IPS-20b (cell line): ENCODE measurements at regions not wholly inside any gene's neighbourhood (a gene's known extent, or its start where the extent isn't known, plus 50 kb on each side); places are given as distances from the start of the nearest gene placed in this dataset.

ENCODE experiments used
- H3K27ac ChIP-seq: one replicate; pipeline ENCODE4 v1.5.1; 2013; ENCODE audit warnings: low read length
- H3K27me3 ChIP-seq: 2 replicates; pipeline ENCODE4 v1.6.1; 2013; ENCODE audit warnings: mild to moderate bottlenecking, low read length, inconsistent platforms; ENCODE audit not compliant: insufficient read depth
- H3K36me3 ChIP-seq: 2 replicates; pipeline ENCODE4 v1.6.1; 2013; ENCODE audit warnings: low read depth, mild to moderate bottlenecking, inconsistent platforms, low read length, moderate library complexity; ENCODE audit not compliant: insufficient read depth
- H3K4me1 ChIP-seq: 2 replicates; pipeline ENCODE4 v1.6.1; 2013; ENCODE audit warnings: mild to moderate bottlenecking, control low read depth, inconsistent platforms, low read length, moderate library complexity; ENCODE audit not compliant: insufficient read depth
- H3K4me3 ChIP-seq: 2 replicates; pipeline ENCODE4 v1.5.1; 2013; ENCODE audit warnings: mild to moderate bottlenecking, low read length, inconsistent platforms
- H3K9ac ChIP-seq: 2 replicates; pipeline ENCODE4 v1.6.1; 2013; ENCODE audit warnings: low read depth, mild to moderate bottlenecking, inconsistent platforms, low read length, moderate library complexity
- H3K9me3 ChIP-seq: 2 replicates; pipeline ENCODE4 v1.6.1; 2013; ENCODE audit warnings: mild to moderate bottlenecking, low read depth, low read length, inconsistent platforms; ENCODE audit not compliant: insufficient read depth

GRCh38 chr5:141762316-141762715, 80.3 kb upstream of the ARAP3 start:
- Histone ChIP-seq H3K36me3 (no peaks in the 10 kb centered on the region), H3K27me3 (peaks cover 25% of the 10 kb centered on the region), H3K27ac (no peak overlapping the region), H3K9me3 (no peaks in the 10 kb centered on the region), H3K4me1 (peaks cover 16% of the 10 kb centered on the region; the same call in 1 of the 2 replicates), H3K9ac (no peak overlapping the region), H3K4me3 (no peak overlapping the region)

- Histone ChIP-seq H3K4me3 (no peak overlapping the region), H3K27ac (no peak overlapping the region), H3K9ac (no peak overlapping the region), H3K27me3 (peaks cover 25% of the 10 kb centered on the region), H3K9me3 (no peaks in the 10 kb centered on the region), H3K36me3 (no peaks in the 10 kb centered on the region), H3K4me1 (peaks cover 16% of the 10 kb centered on the region; the same call in 1 of the 2 replicates)
Measured at GRCh38 chr5:141760753-141761152, 78.7 kb upstream of the ARAP3 start.

GRCh38 chr5:141760193-141760592, 78.2 kb upstream of the ARAP3 start:
- peaks cover 16% of the 10 kb centered on the region; the same call in 1 of the 2 replicates for H3K4me1 ChIP-seq
- no peak overlapping the region for H3K4me3 ChIP-seq
- no peaks in the 10 kb centered on the region for H3K36me3 ChIP-seq
- no peak overlapping the region for H3K9ac ChIP-seq
- H3K27me3 ChIP-seq = peaks cover 30% of the 10 kb centered on the region
- no peaks in the 10 kb centered on the region for H3K9me3 ChIP-seq
- no peak overlapping the region for H3K27ac ChIP-seq

GRCh38 chr5:141758310-141758998, 76.4 kb upstream of the ARAP3 start:
- no peaks in the 10 kb centered on the region for H3K36me3 ChIP-seq
- H3K4me3 ChIP-seq = peak overlapping the region; percentile 36; the same call in 1 of the 2 replicates
- H3K9me3 ChIP-seq = no peaks in the 10 kb centered on the region
- H3K9ac ChIP-seq = peak overlapping the region; percentile 26; the same call in 1 of the 2 replicates
- peaks cover 19% of the 10 kb centered on the region; the same call in 1 of the 2 replicates for H3K4me1 ChIP-seq
- no peak overlapping the region for H3K27ac ChIP-seq
- peaks cover 46% of the 10 kb centered on the region for H3K27me3 ChIP-seq

GRCh38 chr5:141757402-141757801, 75.4 kb upstream of the ARAP3 start:
- Histone ChIP-seq H3K27me3 (peaks cover 56% of the 10 kb centered on the region), H3K4me3 (no peak overlapping the region), H3K9ac (peak overlapping the region; percentile 26; the same call in 1 of the 2 replicates), H3K27ac (no peak overlapping the region), H3K36me3 (no peaks in the 10 kb centered on the region), H3K9me3 (no peaks in the 10 kb centered on the region), H3K4me1 (peaks cover 19% of the 10 kb centered on the region; the same call in 1 of the 2 replicates)

GRCh38 chr5:141756196-141756595, 74.2 kb upstream of the ARAP3 start:
- Histone ChIP-seq H3K9me3 (no peaks in the 10 kb centered on the region), H3K27me3 (peaks cover 61% of the 10 kb centered on the region), H3K4me1 (peaks cover 19% of the 10 kb centered on the region; the same call in 1 of the 2 replicates), H3K9ac (no peak overlapping the region), H3K36me3 (no peaks in the 10 kb centered on the region), H3K4me3 (no peak overlapping the region), H3K27ac (no peak overlapping the region)

- Histone ChIP-seq H3K9ac (no peak overlapping the region), H3K27me3 (peaks cover 71% of the 10 kb centered on the region), H3K36me3 (no peaks in the 10 kb centered on the region), H3K27ac (no peak overlapping the region), H3K9me3 (no peaks in the 10 kb centered on the region), H3K4me1 (peaks cover 17% of the 10 kb centered on the region; the same call in 1 of the 2 replicates), H3K4me3 (peak overlapping the region; percentile 37)
Measured at GRCh38 chr5:141753971-141754713, 72.1 kb upstream of the ARAP3 start.

GRCh38 chr5:141753143-141753970, 71.3 kb upstream of the ARAP3 start:
- Histone ChIP-seq H3K9me3 (no peaks in the 10 kb centered on the region), H3K4me1 (peaks cover 12% of the 10 kb centered on the region; the same call in 1 of the 2 replicates), H3K27ac (no peak overlapping the region), H3K9ac (no peak overlapping the region), H3K4me3 (peak overlapping the region; percentile 37), H3K27me3 (peaks cover 72% of the 10 kb centered on the region), H3K36me3 (no peaks in the 10 kb centered on the region)

GRCh38 chr5:141747152-141748141, 65.4 kb upstream of the ARAP3 start:
- Histone ChIP-seq H3K9ac (no peak overlapping the region), H3K27me3 (peaks cover 43% of the 10 kb centered on the region), H3K27ac (no peak overlapping the region), H3K4me3 (no peak overlapping the region), H3K4me1 (peaks cover 6% of the 10 kb centered on the region; the same call in 1 of the 2 replicates), H3K36me3 (no peaks in the 10 kb centered on the region), H3K9me3 (no peaks in the 10 kb centered on the region)

GRCh38 chr5:141746395-141746794, 64.4 kb upstream of the ARAP3 start:
- Histone ChIP-seq H3K9me3 (no peaks in the 10 kb centered on the region), H3K4me1 (peaks cover 6% of the 10 kb centered on the region; the same call in 1 of the 2 replicates), H3K9ac (no peak overlapping the region), H3K27me3 (peaks cover 34% of the 10 kb centered on the region), H3K36me3 (no peaks in the 10 kb centered on the region), H3K27ac (no peak overlapping the region), H3K4me3 (no peak overlapping the region)
